ENCODE measurements at regions not wholly inside any gene's neighbourhood (a gene's known extent, or its start where the extent isn't known, plus 50 kb on each side); places are given as distances from the start of the nearest gene placed in this dataset.
"Not testable (repeated sequence)": the region's sequence is repeated elsewhere in the genome, so short reads cannot be mapped to it uniquely, and the experiment has no call there.

GRCh38 chr2:186349508-186349907, 136.6 kb upstream of the ZC3H15 start:
- Histone ChIP-seq H3K36me3 (no peaks in the 10 kb centered on the region), H3K4me3 (no peak overlapping the region), H3K9me3 (no peaks in the 10 kb centered on the region), H3K27ac (no peak overlapping the region), H3K4me1 (no peaks in the 10 kb centered on the region), H3K27me3 (no peaks in the 10 kb centered on the region)
- TF ChIP-seq POLR2A (IDR thresholded peaks at IDR 0.05) = no peak
- TF ChIP-seq, protein P1, sequence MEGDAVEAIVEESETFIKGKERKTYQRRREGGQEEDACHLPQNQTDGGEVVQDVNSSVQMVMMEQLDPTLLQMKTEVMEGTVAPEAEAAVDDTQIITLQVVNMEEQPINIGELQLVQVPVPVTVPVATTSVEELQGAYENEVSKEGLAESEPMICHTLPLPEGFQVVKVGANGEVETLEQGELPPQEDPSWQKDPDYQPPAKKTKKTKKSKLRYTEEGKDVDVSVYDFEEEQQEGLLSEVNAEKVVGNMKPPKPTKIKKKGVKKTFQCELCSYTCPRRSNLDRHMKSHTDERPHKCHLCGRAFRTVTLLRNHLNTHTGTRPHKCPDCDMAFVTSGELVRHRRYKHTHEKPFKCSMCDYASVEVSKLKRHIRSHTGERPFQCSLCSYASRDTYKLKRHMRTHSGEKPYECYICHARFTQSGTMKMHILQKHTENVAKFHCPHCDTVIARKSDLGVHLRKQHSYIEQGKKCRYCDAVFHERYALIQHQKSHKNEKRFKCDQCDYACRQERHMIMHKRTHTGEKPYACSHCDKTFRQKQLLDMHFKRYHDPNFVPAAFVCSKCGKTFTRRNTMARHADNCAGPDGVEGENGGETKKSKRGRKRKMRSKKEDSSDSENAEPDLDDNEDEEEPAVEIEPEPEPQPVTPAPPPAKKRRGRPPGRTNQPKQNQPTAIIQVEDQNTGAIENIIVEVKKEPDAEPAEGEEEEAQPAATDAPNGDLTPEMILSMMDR (IDR thresholded peaks at IDR 0.05) = no peak
- DNase-seq = no peak
- intact Hi-C loops (cut with DNase I; ENCODE audit: low total_unique reads) = no loop called here

- intact Hi-C loops (cut with DNase I; ENCODE audit: low total_unique reads); DNase-seq; H3K27ac ChIP-seq; H3K27me3 ChIP-seq; H3K4me3 ChIP-seq; H3K9me3 ChIP-seq; H3K4me1 ChIP-seq; H3K36me3 ChIP-seq: not testable (repeated sequence)
Observed at GRCh38 chr2:186354160-186354559, 131.9 kb upstream of the ZC3H15 start.

- DNase-seq = no peak
- H3K27ac ChIP-seq = no peak overlapping the region
- H3K27me3 ChIP-seq = no peaks in the 10 kb centered on the region
- H3K9me3 ChIP-seq = no peaks in the 10 kb centered on the region
- no peaks in the 10 kb centered on the region for H3K36me3 ChIP-seq
- no peak overlapping the region for H3K4me3 ChIP-seq
- H3K4me1 ChIP-seq = no peaks in the 10 kb centered on the region
- TF ChIP-seq, protein P1 (IDR thresholded peaks at IDR 0.05) = no peak
- no peak for TF ChIP-seq POLR2A (IDR thresholded peaks at IDR 0.05)
- intact Hi-C loops (cut with DNase I; ENCODE audit: low total_unique reads) = no loop called here
Observed at GRCh38 chr2:186365406-186365805, 120.7 kb upstream of the ZC3H15 start.

DNA sequence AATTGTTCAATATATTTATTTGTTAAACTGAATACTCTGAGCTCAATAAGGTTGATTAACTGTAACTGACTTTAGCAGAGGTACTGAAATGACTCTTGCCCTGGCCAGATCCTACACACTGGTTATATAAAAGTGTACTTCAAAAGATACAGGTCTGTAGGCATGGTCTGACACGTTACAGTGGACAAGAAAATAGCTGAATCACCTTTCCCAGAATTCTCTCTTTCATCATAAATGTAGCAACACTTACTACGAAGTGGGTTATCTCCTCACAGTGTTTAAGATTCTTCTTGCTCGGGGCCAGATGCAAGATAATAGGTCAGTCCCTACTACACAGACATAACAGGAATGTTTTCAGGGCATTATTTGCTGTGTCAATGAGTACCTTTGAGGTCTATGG, 107.0 kb upstream of the ZC3H15 start:
- intact Hi-C loops (cut with DNase I; ENCODE audit: low total_unique reads) = no loop called here
- Histone ChIP-seq H3K36me3 (no peaks in the 10 kb centered on the region), H3K4me3 (no peak overlapping the region), H3K4me1 (no peaks in the 10 kb centered on the region), H3K27me3 (no peaks in the 10 kb centered on the region), H3K27ac (no peak overlapping the region), H3K9me3 (no peaks in the 10 kb centered on the region)
- TF ChIP-seq POLR2A (IDR thresholded peaks at IDR 0.05) = no peak
- DNase-seq = no peak

- no peak for DNase-seq
- H3K27me3 ChIP-seq = no peaks in the 10 kb centered on the region
- TF ChIP-seq, protein P1 (IDR thresholded peaks at IDR 0.05) = no peak
- TF ChIP-seq POLR2A (IDR thresholded peaks at IDR 0.05) = no peak
- H3K36me3 ChIP-seq = no peaks in the 10 kb centered on the region
- H3K9me3 ChIP-seq = no peaks in the 10 kb centered on the region
- H3K4me1 ChIP-seq = no peaks in the 10 kb centered on the region
- H3K4me3 ChIP-seq = no peak overlapping the region
- no peak overlapping the region for H3K27ac ChIP-seq
- intact Hi-C loops (cut with DNase I; ENCODE audit: low total_unique reads) = no loop called here
Observed at GRCh38 chr2:186380805-186381204, 105.3 kb upstream of the ZC3H15 start.

DNA sequence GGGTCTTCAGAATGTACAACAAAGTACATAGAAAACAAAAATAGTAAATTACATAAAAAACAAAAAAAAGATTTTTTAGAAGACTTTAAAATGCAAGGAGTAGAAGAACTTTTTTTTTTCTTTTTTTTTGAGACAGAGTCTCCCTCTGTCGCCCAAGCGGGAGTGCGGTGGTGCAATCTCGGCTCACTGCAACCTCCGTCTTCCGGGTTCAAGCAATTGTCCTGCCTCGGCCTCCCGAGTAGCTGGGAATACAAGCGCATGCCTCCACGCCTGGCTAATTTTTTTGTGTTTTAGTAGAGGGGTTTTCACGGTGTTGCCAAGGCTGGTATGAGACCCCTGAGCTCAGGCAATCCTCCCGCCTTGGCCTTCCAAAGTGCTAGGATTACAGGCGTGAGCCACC, 104.5 kb upstream of the ZC3H15 start:
- Histone ChIP-seq H3K4me1 (no peaks in the 10 kb centered on the region), H3K27me3 (no peaks in the 10 kb centered on the region), H3K4me3 (no peak overlapping the region), H3K36me3 (no peaks in the 10 kb centered on the region), H3K27ac (no peak overlapping the region), H3K9me3 (no peaks in the 10 kb centered on the region)
- intact Hi-C loops (cut with DNase I; ENCODE audit: low total_unique reads) = no loop called here
- TF ChIP-seq POLR2A (IDR thresholded peaks at IDR 0.05) = no peak
- TF ChIP-seq, protein P1 (IDR thresholded peaks at IDR 0.05) = no peak
- DNase-seq = no peak
